Suprapubic skin (tissue), 4 donors: ENCODE measurements at regions not wholly inside any gene's neighbourhood (a gene's known extent, or its start where the extent isn't known, plus 50 kb on each side); places are given as distances from the start of the nearest gene placed in this dataset.

Experiments
- DNase-seq, 2 donors: peaks; one replicate each; pipeline ENCODE4 v3.0.0-alpha.2; 2019; ENCODE audit warnings: low spot score in 2 of 2
- H3K27ac ChIP-seq: fragments of 200-600 bp; sonication (generic); one replicate; pipeline ENCODE4 v1.5.1; 2019
- H3K27me3 ChIP-seq: fragments of 200-600 bp; sonication (generic); one replicate; pipeline ENCODE4 v1.5.1; 2019
- H3K36me3 ChIP-seq: fragments of 200-600 bp; sonication (generic); one replicate; pipeline ENCODE4 v1.5.1; 2019
- H3K4me1 ChIP-seq: fragments of 200-600 bp; sonication (generic); one replicate; pipeline ENCODE4 v1.5.1; 2019
- H3K4me3 ChIP-seq: fragments of 200-600 bp; sonication (generic); one replicate; pipeline ENCODE4 v1.5.1; 2019; ENCODE audit warnings: mild to moderate bottlenecking
- H3K9me3 ChIP-seq: fragments of 200-600 bp; sonication (generic); one replicate; pipeline ENCODE4 v1.5.1; 2019
- CTCF ChIP-seq, 2 donors: fragments of 200-600 bp in 1 of 2; fragments of 450-650 bp in 1 of 2; sonication (generic) in 1 of 2; IDR thresholded peaks; one replicate each; pipeline ENCODE4 v1.5.1; 2016 to 2019; ENCODE audit warnings: antibody characterized with exemption in 2 of 2, mild to moderate bottlenecking in 1 of 2, moderate library complexity in 1 of 2
- EP300 ChIP-seq: sonication (generic); formaldehyde crosslinking; IDR thresholded peaks from one replicate; pipeline ENCODE4 v1.6.1; 2017; ENCODE audit warnings: antibody characterized with exemption
- POLR2A ChIP-seq, 2 donors: fragments of 450-650 bp; IDR thresholded peaks; one replicate each; pipeline ENCODE4 v1.6.1; 2017; ENCODE audit warnings: antibody characterized with exemption in 2 of 2, mild to moderate bottlenecking in 2 of 2, moderate library complexity in 2 of 2
- POLR2AphosphoS5 ChIP-seq, 3 donors: sonication (generic); formaldehyde crosslinking; IDR thresholded peaks; one replicate each; pipeline ENCODE4 v1.6.1; 2017; ENCODE audit warnings: antibody characterized with exemption in 3 of 3
- WGBS: methylation state at CpG from one replicate; pipeline ENCODE4 v1.1.5; 2018; 5-methylcytosine and 5-hydroxymethylcytosine counted together

GRCh38 chr11:113555071-113555619 lies 79.9 kb upstream of the DRD2 start:
- H3K4me1 ChIP-seq, result peaks cover 17% of the 10 kb centered on the region

GRCh38 chr11:113554526-113554925 lies 79.3 kb upstream of the DRD2 start:
- Histone ChIP-seq H3K9me3 (no peaks in the 10 kb centered on the region), H3K4me3 (no peak overlapping the region), H3K27me3 (no peaks in the 10 kb centered on the region), H3K4me1 (peaks cover 17% of the 10 kb centered on the region), H3K36me3 (no peaks in the 10 kb centered on the region), H3K27ac (no peak overlapping the region)
- WGBS, result 32% methylated on average over 3 of the region's 3 CpGs
- no peak for TF ChIP-seq CTCF (IDR thresholded peaks at IDR 0.05)
- no peak for TF ChIP-seq POLR2AphosphoS5 (IDR thresholded peaks at IDR 0.05)
- no peak for TF ChIP-seq POLR2A (IDR thresholded peaks at IDR 0.05)
- TF ChIP-seq EP300, result no peak
- DNase-seq, result no peak

More at GRCh38 chr11:113555071-113555619, 79.9 kb upstream of the DRD2 start:
- no peak for DNase-seq
- Histone ChIP-seq H3K4me3 (no peak overlapping the region), H3K27me3 (no peaks in the 10 kb centered on the region), H3K27ac (no peak overlapping the region), H3K36me3 (no peaks in the 10 kb centered on the region), H3K9me3 (no peaks in the 10 kb centered on the region)
- TF ChIP-seq EP300 (no peak), POLR2AphosphoS5 (IDR thresholded peaks at IDR 0.05) (no peak), CTCF (IDR thresholded peaks at IDR 0.05) (no peak)
- WGBS, result 64% methylated on average over 2 of the region's 2 CpGs

GRCh38 chr11:113553915-113554314 lies 78.7 kb upstream of the DRD2 start:
- no peak for TF ChIP-seq CTCF (IDR thresholded peaks at IDR 0.05)
- no peak for TF ChIP-seq EP300
- TF ChIP-seq POLR2AphosphoS5 (IDR thresholded peaks at IDR 0.05), result no peak
- TF ChIP-seq POLR2A (IDR thresholded peaks at IDR 0.05), result no peak
- H3K9me3 ChIP-seq, result no peaks in the 10 kb centered on the region
- H3K36me3 ChIP-seq, result no peaks in the 10 kb centered on the region
- WGBS, result 35% methylated on average over 2 of the region's 2 CpGs
- peaks cover 17% of the 10 kb centered on the region for H3K4me1 ChIP-seq
- H3K4me3 ChIP-seq, result no peak overlapping the region
- H3K27me3 ChIP-seq, result peaks cover under 1% of the 10 kb centered on the region
- no peak overlapping the region for H3K27ac ChIP-seq
- no peak for DNase-seq

- Histone ChIP-seq H3K4me3 (no peak overlapping the region), H3K9me3 (no peaks in the 10 kb centered on the region), H3K27ac (no peak overlapping the region), H3K27me3 (peaks cover 3% of the 10 kb centered on the region), H3K36me3 (no peaks in the 10 kb centered on the region), H3K4me1 (peaks cover 17% of the 10 kb centered on the region)
- TF ChIP-seq POLR2A (IDR thresholded peaks at IDR 0.05) (no peak), POLR2AphosphoS5 (IDR thresholded peaks at IDR 0.05) (no peak)
- DNase-seq, result no peak
- 14% methylated on average over 8 of the region's 8 CpGs for WGBS
These were observed 78.0 kb upstream of the DRD2 start for GRCh38 chr11:113553235-113553634.

GRCh38 chr11:113552271-113552670 lies 77.1 kb upstream of the DRD2 start:
- H3K27ac ChIP-seq, result no peak overlapping the region
- TF ChIP-seq CTCF (IDR thresholded peaks at IDR 0.05) (no peak), POLR2AphosphoS5 (IDR thresholded peaks at IDR 0.05) (no peak), EP300 (no peak), POLR2A (IDR thresholded peaks at IDR 0.05) (no peak)
- H3K36me3 ChIP-seq, result no peaks in the 10 kb centered on the region
- no peak overlapping the region for H3K4me3 ChIP-seq
- H3K9me3 ChIP-seq, result no peaks in the 10 kb centered on the region
- 89% methylated on average over 2 of the region's 2 CpGs for WGBS
- peaks cover 8% of the 10 kb centered on the region for H3K27me3 ChIP-seq
- no peak for DNase-seq
- peaks cover 17% of the 10 kb centered on the region for H3K4me1 ChIP-seq

- Histone ChIP-seq H3K27me3 (peaks cover 11% of the 10 kb centered on the region), H3K4me3 (no peak overlapping the region), H3K4me1 (peaks cover 17% of the 10 kb centered on the region), H3K36me3 (no peaks in the 10 kb centered on the region), H3K9me3 (no peaks in the 10 kb centered on the region), H3K27ac (no peak overlapping the region)
- WGBS, result 89% methylated on average over 4 of the region's 4 CpGs
- TF ChIP-seq POLR2AphosphoS5 (IDR thresholded peaks at IDR 0.05) (no peak), POLR2A (IDR thresholded peaks at IDR 0.05) (no peak), EP300 (no peak), CTCF (IDR thresholded peaks at IDR 0.05) (no peak)
- DNase-seq, result no peak
These were observed 76.4 kb upstream of the DRD2 start for GRCh38 chr11:113551645-113552044.
